ENCODE measurements at regions not wholly inside any gene's neighbourhood (a gene's known extent, or its start where the extent isn't known, plus 50 kb on each side); places are given as distances from the start of the nearest gene placed in this dataset.

DNA sequence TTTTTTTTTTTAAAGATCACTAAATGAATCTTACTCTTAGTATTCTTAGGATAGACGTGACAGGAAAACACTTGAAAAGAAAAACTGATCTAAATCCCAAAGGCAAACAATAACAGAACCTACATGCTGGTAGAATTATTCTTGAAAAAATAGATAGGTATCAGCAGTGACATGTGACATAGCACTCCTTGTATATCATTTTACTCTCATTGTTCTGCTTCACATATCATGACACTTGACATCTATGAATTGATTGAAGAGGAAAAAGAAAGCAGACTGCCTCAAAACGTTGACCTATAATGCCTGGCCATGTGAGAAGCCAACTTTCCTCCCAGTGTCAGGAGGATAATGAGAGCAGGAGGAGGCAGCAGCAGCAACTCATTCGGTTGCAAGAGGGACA lies 555.2 kb downstream of the GABRG1 start:
- TF ChIP-seq POLR2A (IDR thresholded peaks at IDR 0.05) (no peak), CTCF (IDR thresholded peaks at IDR 0.05) (no peak)

Measured in Peyer's patch (tissue), 4 donors.